Sigmoid colon (tissue), 4 donors: ENCODE measurements at regions not wholly inside any gene's neighbourhood (a gene's known extent, or its start where the extent isn't known, plus 50 kb on each side); places are given as distances from the start of the nearest gene placed in this dataset.

Source experiments
- EP300 ChIP-seq, 4 donors: sonication (generic); formaldehyde crosslinking; IDR thresholded peaks; one replicate each; pipeline ENCODE4 v1.6.1; 2017; ENCODE audit warnings: antibody characterized with exemption in 4 of 4
- POLR2A ChIP-seq, 2 donors: fragments of 450-650 bp; IDR thresholded peaks; one replicate each; pipeline ENCODE4 v1.6.1; 2016; ENCODE audit warnings: antibody characterized with exemption in 2 of 2, mild to moderate bottlenecking in 2 of 2, moderate library complexity in 2 of 2
- TF ChIP-seq, protein P1 (sequence below), 4 experiments: fragments of 450-650 bp in 3 of 4; fragments of 200-600 bp in 1 of 4; IDR thresholded peaks; one replicate each; pipeline ENCODE4 v1.5.1; 2016 to 2019; ENCODE audit warnings: antibody characterized with exemption in 4 of 4, mild to moderate bottlenecking in 3 of 4, moderate library complexity in 2 of 4

- TF ChIP-seq, protein P1, sequence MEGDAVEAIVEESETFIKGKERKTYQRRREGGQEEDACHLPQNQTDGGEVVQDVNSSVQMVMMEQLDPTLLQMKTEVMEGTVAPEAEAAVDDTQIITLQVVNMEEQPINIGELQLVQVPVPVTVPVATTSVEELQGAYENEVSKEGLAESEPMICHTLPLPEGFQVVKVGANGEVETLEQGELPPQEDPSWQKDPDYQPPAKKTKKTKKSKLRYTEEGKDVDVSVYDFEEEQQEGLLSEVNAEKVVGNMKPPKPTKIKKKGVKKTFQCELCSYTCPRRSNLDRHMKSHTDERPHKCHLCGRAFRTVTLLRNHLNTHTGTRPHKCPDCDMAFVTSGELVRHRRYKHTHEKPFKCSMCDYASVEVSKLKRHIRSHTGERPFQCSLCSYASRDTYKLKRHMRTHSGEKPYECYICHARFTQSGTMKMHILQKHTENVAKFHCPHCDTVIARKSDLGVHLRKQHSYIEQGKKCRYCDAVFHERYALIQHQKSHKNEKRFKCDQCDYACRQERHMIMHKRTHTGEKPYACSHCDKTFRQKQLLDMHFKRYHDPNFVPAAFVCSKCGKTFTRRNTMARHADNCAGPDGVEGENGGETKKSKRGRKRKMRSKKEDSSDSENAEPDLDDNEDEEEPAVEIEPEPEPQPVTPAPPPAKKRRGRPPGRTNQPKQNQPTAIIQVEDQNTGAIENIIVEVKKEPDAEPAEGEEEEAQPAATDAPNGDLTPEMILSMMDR (IDR thresholded peaks at IDR 0.05), result no peak
- TF ChIP-seq POLR2A (IDR thresholded peaks at IDR 0.05) (no peak), EP300 (IDR thresholded peaks at IDR 0.05) (no peak)
Observed at GRCh38 chr13:86121881-86122280, 322.7 kb upstream of the SLITRK6 start.
